ENCODE measurements at regions not wholly inside any gene's neighbourhood (a gene's known extent, or its start where the extent isn't known, plus 50 kb on each side); places are given as distances from the start of the nearest gene placed in this dataset.

DNA sequence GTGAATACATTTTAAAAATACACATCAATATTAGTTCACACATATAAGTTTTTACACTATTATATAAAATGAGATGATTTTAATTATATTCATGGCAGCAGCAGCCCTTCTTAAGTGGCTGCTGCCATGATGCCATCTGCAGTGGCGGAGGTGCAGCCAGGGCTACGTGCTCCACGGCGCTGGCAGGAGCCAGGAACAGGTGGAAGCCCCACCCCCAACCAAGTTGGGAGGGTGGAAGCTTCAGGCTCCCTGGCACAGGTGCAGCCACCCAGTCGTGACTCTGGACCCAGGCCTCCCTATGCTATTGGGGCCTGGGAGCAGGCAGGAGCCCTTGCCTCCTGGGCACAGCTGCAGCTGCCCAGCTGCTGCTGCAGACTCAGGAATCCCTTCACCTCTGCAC is 646.9 kb upstream of the PCDH9 start:
- SMC1A ChIA-PET (ENCODE audit: uncharacterized antibody, unreplicated experiment): no interaction called here
- H3K9ac ChIP-seq (ENCODE audit: control insufficient read depth, insufficient read depth, low read length): no peak overlapping the region
- no peaks in the 10 kb centered on the region for H4K20me1 ChIP-seq (ENCODE audit: control insufficient read depth, insufficient read depth)
- no peaks in the 10 kb centered on the region for H3K36me3 ChIP-seq (ENCODE audit: control insufficient read depth in 2 of 2, insufficient read depth in 2 of 2, low read length in 1 of 2)
- H2AFZ ChIP-seq (ENCODE audit: control insufficient read depth, low read depth, low read length): no peak overlapping the region
- H3K4me3 ChIP-seq: no peak overlapping the region
- 53% methylated on average over 5 of the region's 5 CpGs for WGBS (ENCODE audit: insufficient coverage, insufficient replicate concordance, low lambda C conversion rate, missing lambda C conversion rate)
- H3K4me1 ChIP-seq (ENCODE audit: control insufficient read depth, insufficient read depth, low read length): no peaks in the 10 kb centered on the region
- intact Hi-C loops (cut with micrococcal nuclease; ENCODE audit: unreplicated experiment): no loop called here
- DNase-seq (ENCODE audit: low read depth, low spot score): no peak
- no peaks in the 10 kb centered on the region for H3K27me3 ChIP-seq (replicated peaks in 1 of 2; ENCODE audit: control insufficient read depth in 2 of 2, insufficient read depth in 2 of 2, low read length in 1 of 2)
- BruUV-seq (replicated peaks): no TSS peak
- H3K9me3 ChIP-seq (replicated peaks; ENCODE audit: control insufficient read depth, insufficient read depth, low read length): no peaks in the 10 kb centered on the region
- no peak for FAIRE-seq
- CTCF ChIA-PET: no interaction called here
- H3K27ac ChIP-seq (ENCODE audit: control insufficient read depth, insufficient read depth): no peak overlapping the region
- no peaks in the 10 kb centered on the region for H3K79me2 ChIP-seq (ENCODE audit: control insufficient read depth, insufficient read depth, low read length)
- in situ Hi-C loops (cut with MboI): no loop called here
- POLR2A ChIA-PET: no interaction called here
- TF ChIP-seq ZNF622 (IDR thresholded peaks at IDR 0.05) (no peak), SMAD5 (IDR thresholded peaks at IDR 0.05; ENCODE audit: low read depth) (no peak), JUNB (IDR thresholded peaks at IDR 0.05) (no peak), DPF2 (IDR thresholded peaks at IDR 0.05) (no peak), ZBED1 (IDR thresholded peaks at IDR 0.05; ENCODE audit: borderline replicate concordance) (no peak), STAT3 (IDR thresholded peaks at IDR 0.05; ENCODE audit: low read depth, low read length) (no peak), BRCA1 (IDR thresholded peaks at IDR 0.05; ENCODE audit: low read depth, low read length) (no peak), IKZF1 (conservative IDR thresholded peaks at IDR 0.05) (no peak), BMI1 (IDR thresholded peaks at IDR 0.05; ENCODE audit: borderline replicate concordance) (no peak), RCOR1 (conservative IDR thresholded peaks at IDR 0.05; ENCODE audit: low read depth, low read length) (no peak), TCF7 (IDR thresholded peaks at IDR 0.05; ENCODE audit: borderline replicate concordance) (no peak), SREBF2 (IDR thresholded peaks at IDR 0.05; ENCODE audit: low read length) (no peak), BCL11A (IDR thresholded peaks at IDR 0.05; ENCODE audit: low read depth, low read length) (no peak)
- TF ChIP-seq, protein P1, sequence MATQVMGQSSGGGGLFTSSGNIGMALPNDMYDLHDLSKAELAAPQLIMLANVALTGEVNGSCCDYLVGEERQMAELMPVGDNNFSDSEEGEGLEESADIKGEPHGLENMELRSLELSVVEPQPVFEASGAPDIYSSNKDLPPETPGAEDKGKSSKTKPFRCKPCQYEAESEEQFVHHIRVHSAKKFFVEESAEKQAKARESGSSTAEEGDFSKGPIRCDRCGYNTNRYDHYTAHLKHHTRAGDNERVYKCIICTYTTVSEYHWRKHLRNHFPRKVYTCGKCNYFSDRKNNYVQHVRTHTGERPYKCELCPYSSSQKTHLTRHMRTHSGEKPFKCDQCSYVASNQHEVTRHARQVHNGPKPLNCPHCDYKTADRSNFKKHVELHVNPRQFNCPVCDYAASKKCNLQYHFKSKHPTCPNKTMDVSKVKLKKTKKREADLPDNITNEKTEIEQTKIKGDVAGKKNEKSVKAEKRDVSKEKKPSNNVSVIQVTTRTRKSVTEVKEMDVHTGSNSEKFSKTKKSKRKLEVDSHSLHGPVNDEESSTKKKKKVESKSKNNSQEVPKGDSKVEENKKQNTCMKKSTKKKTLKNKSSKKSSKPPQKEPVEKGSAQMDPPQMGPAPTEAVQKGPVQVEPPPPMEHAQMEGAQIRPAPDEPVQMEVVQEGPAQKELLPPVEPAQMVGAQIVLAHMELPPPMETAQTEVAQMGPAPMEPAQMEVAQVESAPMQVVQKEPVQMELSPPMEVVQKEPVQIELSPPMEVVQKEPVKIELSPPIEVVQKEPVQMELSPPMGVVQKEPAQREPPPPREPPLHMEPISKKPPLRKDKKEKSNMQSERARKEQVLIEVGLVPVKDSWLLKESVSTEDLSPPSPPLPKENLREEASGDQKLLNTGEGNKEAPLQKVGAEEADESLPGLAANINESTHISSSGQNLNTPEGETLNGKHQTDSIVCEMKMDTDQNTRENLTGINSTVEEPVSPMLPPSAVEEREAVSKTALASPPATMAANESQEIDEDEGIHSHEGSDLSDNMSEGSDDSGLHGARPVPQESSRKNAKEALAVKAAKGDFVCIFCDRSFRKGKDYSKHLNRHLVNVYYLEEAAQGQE (IDR thresholded peaks at IDR 0.05; ENCODE audit: low read depth, low read length): no peak
- TF ChIP-seq, protein P2, sequence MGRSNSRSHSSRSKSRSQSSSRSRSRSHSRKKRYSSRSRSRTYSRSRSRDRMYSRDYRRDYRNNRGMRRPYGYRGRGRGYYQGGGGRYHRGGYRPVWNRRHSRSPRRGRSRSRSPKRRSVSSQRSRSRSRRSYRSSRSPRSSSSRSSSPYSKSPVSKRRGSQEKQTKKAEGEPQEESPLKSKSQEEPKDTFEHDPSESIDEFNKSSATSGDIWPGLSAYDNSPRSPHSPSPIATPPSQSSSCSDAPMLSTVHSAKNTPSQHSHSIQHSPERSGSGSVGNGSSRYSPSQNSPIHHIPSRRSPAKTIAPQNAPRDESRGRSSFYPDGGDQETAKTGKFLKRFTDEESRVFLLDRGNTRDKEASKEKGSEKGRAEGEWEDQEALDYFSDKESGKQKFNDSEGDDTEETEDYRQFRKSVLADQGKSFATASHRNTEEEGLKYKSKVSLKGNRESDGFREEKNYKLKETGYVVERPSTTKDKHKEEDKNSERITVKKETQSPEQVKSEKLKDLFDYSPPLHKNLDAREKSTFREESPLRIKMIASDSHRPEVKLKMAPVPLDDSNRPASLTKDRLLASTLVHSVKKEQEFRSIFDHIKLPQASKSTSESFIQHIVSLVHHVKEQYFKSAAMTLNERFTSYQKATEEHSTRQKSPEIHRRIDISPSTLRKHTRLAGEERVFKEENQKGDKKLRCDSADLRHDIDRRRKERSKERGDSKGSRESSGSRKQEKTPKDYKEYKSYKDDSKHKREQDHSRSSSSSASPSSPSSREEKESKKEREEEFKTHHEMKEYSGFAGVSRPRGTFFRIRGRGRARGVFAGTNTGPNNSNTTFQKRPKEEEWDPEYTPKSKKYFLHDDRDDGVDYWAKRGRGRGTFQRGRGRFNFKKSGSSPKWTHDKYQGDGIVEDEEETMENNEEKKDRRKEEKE (IDR thresholded peaks at IDR 0.05): no peak
- TF ChIP-seq, protein P3, sequence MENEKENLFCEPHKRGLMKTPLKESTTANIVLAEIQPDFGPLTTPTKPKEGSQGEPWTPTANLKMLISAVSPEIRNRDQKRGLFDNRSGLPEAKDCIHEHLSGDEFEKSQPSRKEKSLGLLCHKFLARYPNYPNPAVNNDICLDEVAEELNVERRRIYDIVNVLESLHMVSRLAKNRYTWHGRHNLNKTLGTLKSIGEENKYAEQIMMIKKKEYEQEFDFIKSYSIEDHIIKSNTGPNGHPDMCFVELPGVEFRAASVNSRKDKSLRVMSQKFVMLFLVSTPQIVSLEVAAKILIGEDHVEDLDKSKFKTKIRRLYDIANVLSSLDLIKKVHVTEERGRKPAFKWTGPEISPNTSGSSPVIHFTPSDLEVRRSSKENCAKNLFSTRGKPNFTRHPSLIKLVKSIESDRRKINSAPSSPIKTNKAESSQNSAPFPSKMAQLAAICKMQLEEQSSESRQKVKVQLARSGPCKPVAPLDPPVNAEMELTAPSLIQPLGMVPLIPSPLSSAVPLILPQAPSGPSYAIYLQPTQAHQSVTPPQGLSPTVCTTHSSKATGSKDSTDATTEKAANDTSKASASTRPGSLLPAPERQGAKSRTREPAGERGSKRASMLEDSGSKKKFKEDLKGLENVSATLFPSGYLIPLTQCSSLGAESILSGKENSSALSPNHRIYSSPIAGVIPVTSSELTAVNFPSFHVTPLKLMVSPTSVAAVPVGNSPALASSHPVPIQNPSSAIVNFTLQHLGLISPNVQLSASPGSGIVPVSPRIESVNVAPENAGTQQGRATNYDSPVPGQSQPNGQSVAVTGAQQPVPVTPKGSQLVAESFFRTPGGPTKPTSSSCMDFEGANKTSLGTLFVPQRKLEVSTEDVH (IDR thresholded peaks at IDR 0.05; ENCODE audit: low read depth, partially characterized antibody): no peak
- no peak overlapping the region for H3K4me2 ChIP-seq (ENCODE audit: control insufficient read depth, insufficient read depth)
- ATAC-seq: no peak
- RAD21 ChIA-PET (ENCODE audit: unreplicated experiment): no interaction called here
